HG02943 (cell line): ENCODE measurements at regions not wholly inside any gene's neighbourhood (a gene's known extent, or its start where the extent isn't known, plus 50 kb on each side); places are given as distances from the start of the nearest gene placed in this dataset.

Experiments
- ATAC-seq: cut with Tn5 transposase; IDR thresholded peaks from one replicate; pipeline ENCODE4 v1.9.1; 2021; ENCODE audit warnings: mild to moderate bottlenecking, low read depth, moderate library complexity; ENCODE audit not compliant: unreplicated experiment

- no peak for ATAC-seq
These were observed 199.0 kb upstream of the CTBP2 start for GRCh38 chr10:125359401-125359800.

GRCh38 chr10:125355657-125356056, 195.3 kb upstream of the CTBP2 start:
- ATAC-seq, result no peak

GRCh38 chr10:125350519-125350918, 190.2 kb upstream of the CTBP2 start:
- no peak for ATAC-seq

- ATAC-seq, result no peak
These were observed 188.2 kb upstream of the CTBP2 start for GRCh38 chr10:125348536-125348935.

- ATAC-seq, result peak; percentile 77
These were observed 184.3 kb upstream of the CTBP2 start for GRCh38 chr10:125344573-125345171.

- no peak for ATAC-seq
These were observed 183.6 kb upstream of the CTBP2 start for GRCh38 chr10:125343983-125344382.

DNA sequence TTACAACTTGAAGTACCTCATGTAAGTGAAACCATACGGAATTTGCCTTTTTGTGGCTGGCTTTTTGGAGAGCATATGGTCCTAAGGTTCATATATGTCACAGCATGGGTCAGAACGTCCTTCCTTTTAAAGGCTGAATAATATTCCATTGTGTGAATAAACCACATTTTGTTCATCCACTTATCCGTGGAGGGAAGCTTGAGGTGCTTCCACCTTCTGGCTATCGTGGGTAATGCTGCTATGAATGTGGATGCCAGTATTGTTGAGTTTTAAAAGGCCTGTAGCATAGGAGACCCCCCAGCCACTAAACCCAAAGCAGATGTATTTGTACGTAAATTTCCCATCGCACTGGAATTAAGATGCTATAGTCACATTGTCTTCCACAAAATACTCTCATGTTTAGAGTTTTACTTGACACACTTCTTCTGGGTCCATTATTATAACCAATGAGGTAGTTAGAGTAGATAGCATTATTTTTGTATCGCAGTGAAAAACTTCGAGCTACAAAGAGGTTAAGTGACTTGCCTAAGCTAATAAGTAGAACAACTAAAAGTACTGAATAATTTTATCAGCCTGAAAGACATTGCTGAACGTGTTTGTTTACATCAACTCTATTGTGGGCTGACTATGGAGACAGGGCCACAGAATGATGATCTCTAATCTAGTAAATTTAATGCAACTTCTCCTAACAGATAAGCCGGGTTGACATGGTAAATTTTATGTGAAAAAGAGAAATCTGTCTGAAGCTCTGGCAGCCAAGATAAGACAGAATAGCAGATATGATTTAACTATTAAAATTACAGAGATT, 183.0 kb upstream of the CTBP2 start:
- no peak for ATAC-seq

DNA sequence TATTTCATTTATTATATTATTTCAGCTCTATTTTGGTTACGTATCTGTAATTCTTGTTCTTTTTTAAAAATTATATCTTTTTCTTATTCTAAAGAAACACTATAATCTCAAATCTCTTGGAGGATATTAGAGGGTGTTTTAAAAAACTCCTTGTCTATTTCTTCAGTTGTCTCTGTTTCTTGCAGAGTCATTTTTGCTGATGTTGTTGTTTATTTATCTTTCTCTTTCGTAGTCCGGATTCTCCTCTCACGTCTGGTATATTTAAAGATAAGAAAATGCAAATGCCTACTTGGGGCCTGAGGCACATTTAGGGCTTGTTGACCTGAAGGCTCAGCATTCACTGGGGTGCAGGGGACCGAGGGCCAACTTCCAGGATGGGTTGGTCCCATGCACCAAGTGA, 181.2 kb upstream of the CTBP2 start:
- ATAC-seq, result no peak

DNA sequence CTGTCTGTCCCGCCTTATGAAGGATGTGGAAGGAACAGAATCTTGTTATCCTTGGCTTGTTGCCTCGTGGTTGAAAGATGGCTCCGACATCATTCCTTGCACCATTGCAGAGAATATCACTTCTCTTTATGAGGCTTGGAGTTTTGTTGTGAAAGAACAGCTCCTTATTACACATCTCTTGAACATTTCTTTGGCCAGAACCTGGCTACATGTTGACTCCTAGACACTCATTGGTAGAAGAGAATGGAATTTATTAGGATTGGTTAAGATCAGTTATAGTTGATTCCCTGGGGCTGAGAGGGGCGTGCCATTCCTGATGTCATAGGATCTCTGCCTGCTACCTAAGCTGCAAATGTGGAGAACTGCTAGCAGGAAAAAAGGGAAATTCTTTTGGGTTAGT, 180.5 kb upstream of the CTBP2 start:
- no peak for ATAC-seq

DNA sequence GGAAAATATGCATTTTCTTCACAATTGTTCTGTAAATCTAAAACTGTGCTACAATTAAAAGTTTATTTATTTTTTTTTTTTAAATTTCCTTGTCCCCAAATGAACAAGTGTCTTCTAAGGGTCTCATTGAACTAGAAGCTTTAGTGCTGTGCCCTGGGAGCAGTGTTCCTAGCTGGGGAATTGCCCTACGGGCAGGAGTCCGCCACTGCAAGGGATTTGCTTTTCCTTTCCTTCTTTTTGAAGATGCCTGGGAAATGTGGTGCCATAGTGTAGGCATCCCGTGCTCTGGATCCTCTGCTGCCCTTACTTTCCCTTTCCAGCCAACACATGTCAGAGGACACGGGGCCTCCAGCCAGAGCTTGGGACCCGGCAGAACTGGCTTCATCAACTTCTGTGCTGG, 177.1 kb upstream of the CTBP2 start:
- no peak for ATAC-seq

DNA sequence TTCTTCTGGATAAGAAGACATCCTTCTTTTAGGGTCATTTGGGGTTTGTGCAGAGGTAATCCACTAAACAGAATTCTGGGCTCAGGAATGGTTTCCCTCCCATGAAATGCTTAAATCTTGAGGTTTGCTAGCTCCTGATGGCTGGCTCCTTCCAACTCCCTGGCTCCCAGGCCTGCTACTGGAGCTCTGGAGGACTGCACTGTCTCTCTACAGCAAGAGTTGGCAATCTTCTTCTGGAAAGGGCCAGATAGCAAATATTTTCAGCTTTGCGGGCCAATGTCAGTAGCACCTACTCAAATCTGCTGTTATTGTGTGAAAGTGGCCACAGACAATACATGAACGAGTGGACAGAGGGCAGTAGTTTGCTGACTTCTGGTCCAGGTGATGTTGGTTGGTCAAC, 174.2 kb upstream of the CTBP2 start:
- ATAC-seq, result no peak

DNA sequence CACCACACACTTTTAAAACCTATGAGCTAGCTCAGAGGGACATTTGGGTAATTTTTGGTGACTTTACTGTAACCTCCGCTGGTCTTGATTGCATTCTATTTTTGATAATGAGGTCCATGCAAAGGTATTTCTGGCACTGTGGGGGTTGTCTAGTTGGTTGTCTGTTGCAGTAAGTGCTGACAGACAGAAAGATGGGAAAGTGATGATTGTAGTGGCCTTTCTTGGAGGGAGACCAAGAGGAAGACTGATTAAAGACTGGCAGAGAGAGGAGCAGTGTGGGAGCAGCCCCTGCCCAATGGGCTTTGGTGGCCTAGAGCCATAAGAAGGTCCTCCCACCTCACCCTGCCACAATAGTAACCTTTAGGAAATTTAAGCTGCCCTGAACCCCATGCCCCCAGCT, 173.4 kb upstream of the CTBP2 start:
- no peak for ATAC-seq

DNA sequence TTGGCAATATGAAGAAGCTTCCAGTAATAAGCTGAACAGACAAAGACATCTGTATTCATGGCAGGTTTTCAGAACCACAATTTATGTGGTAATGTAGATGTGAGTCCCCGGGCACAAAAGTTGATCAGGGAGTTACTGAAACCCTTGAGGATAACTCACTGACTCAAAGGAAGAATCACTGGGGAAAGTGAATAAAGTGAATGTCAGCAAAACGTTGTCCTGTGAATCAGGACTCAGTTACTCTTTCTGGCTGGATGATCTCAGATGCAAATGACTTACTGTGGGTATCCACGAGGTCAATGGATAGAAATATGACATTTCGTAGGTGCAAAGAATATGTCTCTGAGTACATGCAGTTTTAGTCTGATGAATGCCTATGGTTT, 172.8 kb upstream of the CTBP2 start:
- ATAC-seq, result no peak

DNA sequence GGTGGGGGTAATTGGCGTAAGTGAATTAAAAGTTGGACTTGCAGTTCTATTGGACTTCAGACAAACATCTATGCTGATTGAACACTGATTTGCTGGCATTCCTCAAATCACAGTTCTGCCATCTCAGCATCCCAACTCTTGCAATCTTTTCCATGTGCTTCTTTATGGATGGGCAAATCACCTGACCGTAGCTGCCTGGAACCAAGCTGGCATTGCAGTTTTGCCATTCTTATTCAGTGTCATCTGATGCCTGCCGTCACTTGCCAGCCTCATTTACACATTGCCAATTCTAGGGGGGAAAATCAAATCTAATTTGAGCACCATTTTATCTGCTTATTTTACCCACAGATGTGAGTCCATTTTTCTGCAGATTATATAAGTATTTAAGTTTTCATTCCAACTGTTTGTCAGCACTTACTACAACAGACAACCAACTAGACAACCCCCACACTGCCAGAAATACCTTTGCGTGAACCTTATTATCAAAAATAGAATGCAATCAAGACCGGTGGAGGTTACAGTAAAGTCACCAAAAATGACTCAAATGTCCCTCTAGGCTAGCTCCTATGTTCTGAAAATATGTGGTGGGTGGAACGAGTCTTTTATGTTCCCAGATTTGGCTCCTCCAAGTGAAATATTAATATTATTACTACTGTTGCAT, 172.3 kb upstream of the CTBP2 start:
- no peak for ATAC-seq

DNA sequence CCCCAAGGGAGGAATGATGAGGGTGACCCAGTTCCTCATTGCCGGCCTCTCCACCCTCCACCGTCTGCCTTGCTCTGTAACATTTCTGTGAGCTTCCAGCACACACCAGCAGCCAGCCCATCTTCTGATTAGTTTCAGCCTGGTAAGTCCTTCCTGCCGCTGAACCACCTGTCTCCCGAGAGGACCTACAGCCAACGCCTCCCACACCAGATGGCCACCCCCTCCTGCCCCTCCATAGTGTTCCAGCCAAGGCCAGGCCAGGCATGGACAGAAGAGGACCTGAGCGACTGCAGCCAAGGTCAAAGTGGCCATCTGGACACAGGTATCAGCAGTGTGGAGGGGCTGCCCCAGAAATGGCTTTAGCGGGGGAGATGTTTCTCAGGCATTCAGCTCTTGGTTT, 170.7 kb upstream of the CTBP2 start:
- no peak for ATAC-seq

DNA sequence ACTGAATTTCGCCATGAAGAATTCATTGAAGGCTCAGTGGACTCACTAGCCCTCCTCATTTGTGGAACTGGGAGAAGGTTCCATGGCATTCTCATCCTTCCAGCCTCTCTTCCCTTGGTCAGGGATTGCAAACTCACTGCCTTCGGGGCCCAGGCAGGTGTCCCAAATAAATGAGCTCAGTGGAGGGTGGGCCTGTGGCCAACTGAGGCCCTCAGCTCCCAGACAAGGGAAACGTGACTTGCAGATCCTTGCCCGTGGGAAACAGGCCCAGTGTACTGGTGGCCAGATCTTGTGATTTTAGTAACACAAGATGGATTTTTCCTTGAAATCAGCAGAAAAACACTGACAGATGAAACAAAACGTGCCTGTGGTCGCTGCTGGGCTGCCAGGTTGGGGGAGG, 168.7 kb upstream of the CTBP2 start:
- ATAC-seq, result no peak

GRCh38 chr10:125325326-125325725, 165.0 kb upstream of the CTBP2 start:
- no peak for ATAC-seq

DNA sequence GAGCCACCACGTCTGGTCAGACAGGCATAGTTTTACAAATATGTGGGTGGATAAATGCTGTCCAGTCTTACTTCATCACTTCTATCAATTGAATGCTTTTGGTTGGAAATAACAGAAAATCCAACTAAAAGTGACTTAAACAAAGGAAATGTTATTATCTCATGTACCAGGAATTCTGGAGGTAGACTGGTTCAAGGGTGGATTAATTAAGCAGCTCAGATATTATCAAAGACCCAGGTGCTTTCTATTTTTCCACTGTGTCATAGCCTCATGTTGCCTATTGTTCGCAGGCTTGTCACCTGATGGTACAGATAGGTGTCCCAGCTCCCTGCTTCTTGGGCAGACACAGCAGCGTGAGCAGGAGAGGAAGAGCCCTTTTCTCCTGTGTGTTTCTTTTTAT, 156.1 kb upstream of the CTBP2 start:
- no peak for ATAC-seq

- no peak for ATAC-seq
These were observed 140.6 kb upstream of the CTBP2 start for GRCh38 chr10:125300937-125301336.

- ATAC-seq, result no peak
These were observed 139.1 kb upstream of the CTBP2 start for GRCh38 chr10:125299461-125299860.

DNA sequence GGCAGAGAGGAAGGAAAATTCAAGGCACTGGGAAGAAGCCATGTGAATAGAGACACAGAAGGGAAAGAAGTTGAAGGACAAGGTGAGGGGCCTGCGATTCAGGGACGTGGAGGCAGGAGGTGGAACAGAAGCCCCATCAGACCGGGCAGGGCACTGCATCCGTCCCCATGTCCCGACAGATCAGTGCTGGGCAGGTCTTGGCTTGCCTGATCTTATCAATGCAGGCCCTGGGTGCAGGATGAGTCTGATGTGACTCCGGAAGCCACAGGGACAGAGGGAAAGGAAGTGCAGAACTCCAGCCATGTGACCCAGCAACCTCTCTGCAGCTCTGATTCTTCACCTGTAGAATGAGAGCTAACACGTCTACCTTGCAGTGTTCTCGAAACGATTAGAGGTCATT, 136.2 kb upstream of the CTBP2 start:
- no peak for ATAC-seq

DNA sequence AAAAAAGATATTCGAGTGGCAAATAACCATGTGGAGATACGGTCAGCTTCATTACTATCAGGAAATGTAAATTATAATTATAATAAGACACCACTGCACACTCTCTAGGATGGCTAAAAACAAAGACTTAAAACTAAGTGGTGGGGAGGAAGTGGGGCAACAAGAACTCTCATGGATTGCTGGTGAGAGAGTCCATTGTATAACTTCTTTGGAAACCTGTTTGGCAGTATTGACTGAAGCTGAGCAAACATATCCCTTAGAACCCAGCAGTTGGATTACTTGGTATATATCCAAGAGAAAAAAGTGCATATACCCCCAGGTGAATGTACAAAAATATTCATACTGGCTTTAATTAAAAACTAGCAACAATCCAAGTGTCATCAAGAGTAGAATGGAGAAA, 133.7 kb upstream of the CTBP2 start:
- no peak for ATAC-seq
